Esophagus muscularis mucosa (tissue), 3 donors: ENCODE measurements at regions not wholly inside any gene's neighbourhood (a gene's known extent, or its start where the extent isn't known, plus 50 kb on each side); places are given as distances from the start of the nearest gene placed in this dataset.
"Not testable (repeated sequence)": the region's sequence is repeated elsewhere in the genome, so short reads cannot be mapped to it uniquely, and the experiment has no call there.

Experiments
- POLR2A ChIP-seq: fragments of 450-650 bp; IDR thresholded peaks from one replicate; pipeline ENCODE4 v1.6.1; 2017; ENCODE audit warnings: antibody characterized with exemption, moderate library complexity, mild to moderate bottlenecking, low read depth
- POLR2AphosphoS5 ChIP-seq, 2 donors: sonication (generic); formaldehyde crosslinking; IDR thresholded peaks; one replicate each; pipeline ENCODE4 v1.6.1; 2017; ENCODE audit warnings: antibody characterized with exemption in 2 of 2
- TF ChIP-seq, protein P1 (sequence below), 3 experiments: fragments of 200-600 bp in 2 of 3; fragments of 450-650 bp in 1 of 3; sonication (generic) in 2 of 3; IDR thresholded peaks; one replicate each; pipeline ENCODE4 v1.5.1; 2017 to 2019; ENCODE audit warnings: antibody characterized with exemption in 3 of 3, mild to moderate bottlenecking in 2 of 3, moderate library complexity in 1 of 3

DNA sequence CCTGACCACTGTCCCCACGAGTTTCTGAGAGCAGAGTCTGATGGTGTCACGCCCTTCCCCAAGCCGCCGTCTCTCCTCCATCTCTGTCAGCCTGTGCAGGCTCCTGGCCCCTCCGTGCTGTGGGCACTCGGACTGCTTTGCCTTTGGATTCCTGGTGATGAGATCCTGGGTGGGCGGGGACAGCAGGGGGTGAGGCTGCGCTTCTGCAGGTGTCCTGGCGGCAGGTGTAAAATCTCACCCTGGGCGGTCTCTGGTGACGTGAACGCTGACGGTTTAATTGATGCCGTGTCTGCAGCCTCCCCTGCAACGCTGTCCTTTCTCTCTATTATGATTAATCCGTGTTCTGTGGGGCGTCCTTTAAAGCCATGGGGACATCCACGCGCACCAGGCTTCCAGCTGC is 148.0 kb downstream of the LAT start:
- TF ChIP-seq, protein P1, sequence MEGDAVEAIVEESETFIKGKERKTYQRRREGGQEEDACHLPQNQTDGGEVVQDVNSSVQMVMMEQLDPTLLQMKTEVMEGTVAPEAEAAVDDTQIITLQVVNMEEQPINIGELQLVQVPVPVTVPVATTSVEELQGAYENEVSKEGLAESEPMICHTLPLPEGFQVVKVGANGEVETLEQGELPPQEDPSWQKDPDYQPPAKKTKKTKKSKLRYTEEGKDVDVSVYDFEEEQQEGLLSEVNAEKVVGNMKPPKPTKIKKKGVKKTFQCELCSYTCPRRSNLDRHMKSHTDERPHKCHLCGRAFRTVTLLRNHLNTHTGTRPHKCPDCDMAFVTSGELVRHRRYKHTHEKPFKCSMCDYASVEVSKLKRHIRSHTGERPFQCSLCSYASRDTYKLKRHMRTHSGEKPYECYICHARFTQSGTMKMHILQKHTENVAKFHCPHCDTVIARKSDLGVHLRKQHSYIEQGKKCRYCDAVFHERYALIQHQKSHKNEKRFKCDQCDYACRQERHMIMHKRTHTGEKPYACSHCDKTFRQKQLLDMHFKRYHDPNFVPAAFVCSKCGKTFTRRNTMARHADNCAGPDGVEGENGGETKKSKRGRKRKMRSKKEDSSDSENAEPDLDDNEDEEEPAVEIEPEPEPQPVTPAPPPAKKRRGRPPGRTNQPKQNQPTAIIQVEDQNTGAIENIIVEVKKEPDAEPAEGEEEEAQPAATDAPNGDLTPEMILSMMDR (IDR thresholded peaks at IDR 0.05) = not testable (repeated sequence)
- not testable (repeated sequence) for TF ChIP-seq POLR2A; POLR2AphosphoS5 (IDR thresholded peaks at IDR 0.05)
